Ascending aorta (tissue), 2 donors: ENCODE measurements at regions not wholly inside any gene's neighbourhood (a gene's known extent, or its start where the extent isn't known, plus 50 kb on each side); places are given as distances from the start of the nearest gene placed in this dataset.

Experiments
- DNase-seq, 2 donors: peaks; one replicate each; pipeline ENCODE4 v3.0.0-alpha.2; 2019; ENCODE audit warnings: low spot score in 2 of 2
- H3K27ac ChIP-seq, 2 donors: fragments of 200-600 bp; sonication (generic); one replicate each; pipeline ENCODE4 v1.5.1; 2016 to 2017; ENCODE audit warnings: mild to moderate bottlenecking in 1 of 2
- H3K27me3 ChIP-seq: fragments of 200-600 bp; sonication (generic); one replicate; pipeline ENCODE4 v1.5.1; 2017
- H3K36me3 ChIP-seq, 2 donors: fragments of 200-600 bp; sonication (generic); one replicate each; pipeline ENCODE4 v1.5.1; 2016
- H3K4me1 ChIP-seq, 2 donors: fragments of 200-600 bp; sonication (generic); one replicate each; pipeline ENCODE4 v1.5.1; 2016 to 2017; ENCODE audit warnings: mild to moderate bottlenecking in 1 of 2
- H3K4me3 ChIP-seq, 2 donors: fragments of 200-600 bp; sonication (generic); one replicate each; pipeline ENCODE4 v1.5.1; 2016 to 2017; ENCODE audit warnings: mild to moderate bottlenecking in 1 of 2
- H3K9me3 ChIP-seq, 2 donors: fragments of 200-600 bp; sonication (generic); one replicate each; pipeline ENCODE4 v1.5.1; 2016
- intact Hi-C: fragments of 100-400 bp; cut with DNase I; formaldehyde crosslinking; loops from one replicate; pipeline ENCODE4 v1.15.1; 2023
- TF ChIP-seq, protein P1 (sequence below), 3 experiments: fragments of 200-600 bp in 2 of 3; fragments of 450-650 bp in 1 of 3; sonication (generic) in 2 of 3; IDR thresholded peaks; one replicate each; pipeline ENCODE4 v1.5.1; 2016 to 2019; ENCODE audit warnings: antibody characterized with exemption in 3 of 3, mild to moderate bottlenecking in 1 of 3, moderate library complexity in 1 of 3

DNA sequence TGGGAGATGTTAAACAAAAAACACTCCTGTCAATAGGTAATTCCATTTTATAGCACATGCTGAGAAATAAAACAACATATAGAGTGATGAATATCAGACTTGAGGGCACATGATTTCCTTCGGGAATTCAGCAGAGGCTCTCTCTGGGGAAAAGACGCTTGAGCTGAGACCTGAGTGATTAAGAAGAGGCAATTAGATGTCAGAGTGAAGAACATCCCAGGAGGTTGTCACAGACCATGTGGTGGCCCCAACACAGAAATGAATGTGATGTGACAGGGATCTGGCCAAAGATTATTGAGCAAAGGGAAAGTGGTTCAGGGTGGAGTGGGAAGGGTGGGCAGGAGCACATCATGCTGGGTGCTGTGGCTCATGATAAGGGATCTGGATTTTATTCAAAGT lies 254.7 kb downstream of the RAD51AP2 start:
- H3K27me3 ChIP-seq, result no peaks in the 10 kb centered on the region
- no peak for DNase-seq
- no peaks in the 10 kb centered on the region for H3K36me3 ChIP-seq
- TF ChIP-seq, protein P1, sequence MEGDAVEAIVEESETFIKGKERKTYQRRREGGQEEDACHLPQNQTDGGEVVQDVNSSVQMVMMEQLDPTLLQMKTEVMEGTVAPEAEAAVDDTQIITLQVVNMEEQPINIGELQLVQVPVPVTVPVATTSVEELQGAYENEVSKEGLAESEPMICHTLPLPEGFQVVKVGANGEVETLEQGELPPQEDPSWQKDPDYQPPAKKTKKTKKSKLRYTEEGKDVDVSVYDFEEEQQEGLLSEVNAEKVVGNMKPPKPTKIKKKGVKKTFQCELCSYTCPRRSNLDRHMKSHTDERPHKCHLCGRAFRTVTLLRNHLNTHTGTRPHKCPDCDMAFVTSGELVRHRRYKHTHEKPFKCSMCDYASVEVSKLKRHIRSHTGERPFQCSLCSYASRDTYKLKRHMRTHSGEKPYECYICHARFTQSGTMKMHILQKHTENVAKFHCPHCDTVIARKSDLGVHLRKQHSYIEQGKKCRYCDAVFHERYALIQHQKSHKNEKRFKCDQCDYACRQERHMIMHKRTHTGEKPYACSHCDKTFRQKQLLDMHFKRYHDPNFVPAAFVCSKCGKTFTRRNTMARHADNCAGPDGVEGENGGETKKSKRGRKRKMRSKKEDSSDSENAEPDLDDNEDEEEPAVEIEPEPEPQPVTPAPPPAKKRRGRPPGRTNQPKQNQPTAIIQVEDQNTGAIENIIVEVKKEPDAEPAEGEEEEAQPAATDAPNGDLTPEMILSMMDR (IDR thresholded peaks at IDR 0.05), result no peak
- no peak overlapping the region for H3K4me3 ChIP-seq
- intact Hi-C loops, result no loop called here
- H3K4me1 ChIP-seq, result no peaks in the 10 kb centered on the region
- no peaks in the 10 kb centered on the region for H3K9me3 ChIP-seq
- H3K27ac ChIP-seq, result no peak overlapping the region

DNA sequence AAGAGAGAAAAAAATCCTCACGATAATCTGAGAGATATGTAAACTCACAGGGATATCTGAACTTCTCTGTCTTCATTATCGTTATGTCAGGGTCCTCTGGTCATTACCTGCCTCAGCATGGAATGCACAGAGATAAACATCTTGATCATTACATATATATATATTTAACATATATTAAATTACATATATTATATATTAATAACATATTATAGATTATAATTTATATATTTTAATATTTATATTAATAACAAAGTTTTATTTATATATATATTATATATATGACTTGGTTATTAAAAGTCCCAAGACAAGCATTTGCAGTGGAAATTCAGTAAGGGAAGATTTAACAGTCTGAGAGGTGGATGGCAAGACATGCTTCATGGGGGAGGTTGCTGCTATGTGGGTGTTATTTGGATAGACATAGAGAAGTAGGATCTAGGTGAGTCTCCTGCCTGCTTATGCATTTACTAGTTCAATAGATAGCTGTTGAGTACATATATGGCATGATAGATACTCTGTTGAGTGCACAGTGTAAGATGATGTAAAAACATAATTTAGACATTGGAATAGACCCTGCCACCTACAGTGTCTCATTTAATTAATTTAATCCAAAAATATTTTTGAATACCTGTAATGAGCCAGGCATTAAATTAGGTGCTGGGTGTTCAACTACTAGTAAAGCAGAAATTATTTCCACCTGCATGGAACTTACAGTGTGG lies 255.2 kb downstream of the RAD51AP2 start:
- Histone ChIP-seq H3K27ac (no peak overlapping the region), H3K36me3 (no peaks in the 10 kb centered on the region), H3K4me3 (no peak overlapping the region), H3K4me1 (no peaks in the 10 kb centered on the region), H3K9me3 (no peaks in the 10 kb centered on the region), H3K27me3 (no peaks in the 10 kb centered on the region)
- no peak for DNase-seq
- intact Hi-C loops, result no loop called here
- TF ChIP-seq, protein P1 (IDR thresholded peaks at IDR 0.05), result no peak

DNA sequence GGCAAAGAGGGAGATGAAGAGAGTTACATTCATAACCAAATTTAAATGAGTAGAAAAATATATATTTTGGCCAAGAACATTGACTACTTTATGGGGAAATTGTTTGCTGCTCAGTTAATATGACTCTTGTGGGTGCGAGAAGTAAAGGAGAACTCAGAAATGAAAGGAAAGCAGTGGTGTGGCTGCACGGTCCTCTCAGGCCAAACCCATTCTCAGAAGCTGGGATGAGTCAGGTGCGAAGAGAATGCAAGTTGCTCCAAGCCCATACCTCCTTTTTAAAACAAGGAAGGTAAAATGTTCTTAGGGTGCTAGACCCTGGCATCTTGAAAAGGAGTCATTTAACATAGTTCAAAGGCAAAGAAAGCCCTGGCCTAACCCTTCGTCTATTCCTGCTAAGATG lies 258.6 kb downstream of the RAD51AP2 start:
- TF ChIP-seq, protein P1 (IDR thresholded peaks at IDR 0.05), result no peak
- intact Hi-C loops, result no loop called here
- no peak overlapping the region for H3K4me3 ChIP-seq
- no peaks in the 10 kb centered on the region for H3K27me3 ChIP-seq
- no peak for DNase-seq
- no peaks in the 10 kb centered on the region for H3K36me3 ChIP-seq
- no peak overlapping the region for H3K27ac ChIP-seq
- H3K9me3 ChIP-seq, result no peaks in the 10 kb centered on the region
- no peaks in the 10 kb centered on the region for H3K4me1 ChIP-seq

DNA sequence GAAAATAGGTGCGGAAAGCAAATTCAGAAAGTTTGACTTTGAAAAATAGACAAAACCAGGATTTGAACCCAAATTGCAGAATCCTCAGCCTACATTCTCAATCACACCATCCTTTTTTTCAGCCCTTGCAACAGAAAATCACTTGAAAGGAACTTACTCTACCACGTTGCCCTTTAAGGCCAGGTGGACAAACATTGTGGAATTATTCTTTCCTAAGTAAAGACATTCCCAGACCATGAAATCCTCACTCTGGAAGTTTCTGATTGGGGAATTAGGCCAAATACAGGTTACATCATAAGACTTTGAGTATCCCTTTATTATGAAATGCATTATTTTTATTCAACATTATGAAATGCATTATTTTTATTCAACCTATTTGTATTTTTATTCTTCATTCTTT lies 259.4 kb downstream of the RAD51AP2 start:
- no peak for DNase-seq
- Histone ChIP-seq H3K9me3 (no peaks in the 10 kb centered on the region), H3K36me3 (no peaks in the 10 kb centered on the region), H3K27ac (no peak overlapping the region), H3K4me3 (no peak overlapping the region), H3K4me1 (no peaks in the 10 kb centered on the region), H3K27me3 (no peaks in the 10 kb centered on the region)
- TF ChIP-seq, protein P1 (IDR thresholded peaks at IDR 0.05), result no peak
- intact Hi-C loops, result no loop called here

DNA sequence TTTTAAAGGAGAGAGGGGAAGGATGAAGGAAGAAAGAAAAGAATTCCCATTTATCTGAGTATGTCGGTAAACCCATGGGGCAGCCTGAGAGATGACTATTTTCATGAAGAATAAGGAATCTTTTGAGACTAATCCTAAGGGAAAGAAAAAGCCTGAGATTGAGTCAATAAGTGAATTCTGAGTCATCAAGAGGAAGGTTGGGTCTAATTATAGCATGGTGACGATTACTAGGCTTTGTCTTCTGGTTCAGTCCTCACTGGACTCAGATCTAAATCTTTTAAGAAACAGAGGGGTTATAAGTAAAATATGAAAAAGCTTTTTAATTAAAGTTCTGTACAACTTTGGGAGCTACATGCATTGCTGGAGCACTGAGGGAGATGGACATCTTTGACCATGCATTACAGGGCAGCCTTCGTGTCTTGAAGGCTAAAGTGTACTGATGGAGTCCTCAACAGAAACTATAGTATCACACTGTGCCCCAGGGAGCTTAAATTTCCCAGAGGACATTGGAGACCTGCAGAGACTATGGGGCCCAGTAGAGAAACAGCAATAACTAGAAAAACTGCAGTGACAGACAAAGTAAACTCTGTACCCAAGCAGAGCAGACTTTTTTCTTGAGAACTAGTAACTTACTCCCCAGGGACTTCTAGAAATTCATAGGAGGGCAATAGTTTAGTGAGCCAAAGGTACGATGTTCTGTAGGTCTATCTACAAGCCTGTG lies 260.9 kb downstream of the RAD51AP2 start:
- H3K9me3 ChIP-seq, result no peaks in the 10 kb centered on the region
- TF ChIP-seq, protein P1 (IDR thresholded peaks at IDR 0.05), result no peak
- no peaks in the 10 kb centered on the region for H3K36me3 ChIP-seq
- no peaks in the 10 kb centered on the region for H3K27me3 ChIP-seq
- no peak overlapping the region for H3K4me3 ChIP-seq
- no peaks in the 10 kb centered on the region for H3K4me1 ChIP-seq
- DNase-seq, result no peak
- no peak overlapping the region for H3K27ac ChIP-seq
- intact Hi-C loops, result no loop called here
